Cardiac fibroblast (primary cell): ENCODE measurements at regions not wholly inside any gene's neighbourhood (a gene's known extent, or its start where the extent isn't known, plus 50 kb on each side); places are given as distances from the start of the nearest gene placed in this dataset.

Experiments
- DNase-seq, 2 donors: peaks; one replicate each; pipeline versions ENCODE4 v3.0.0 to v3.0.0-alpha.2; 2010; ENCODE audit warnings: low read depth in 2 of 2
- H3K4me3 ChIP-seq, 2 donors: replicated peaks in 1 of 2; 1 replicate in 1 of 2; 2 replicates in 1 of 2; pipeline ENCODE4 v1.5.1; 2011; ENCODE audit warnings: low read depth in 2 of 2, low read length in 2 of 2, mild to moderate bottlenecking in 2 of 2, moderate library complexity in 1 of 2
- TF ChIP-seq, protein P1 (sequence below): IDR thresholded peaks from one replicate; pipeline ENCODE4 v1.5.1; 2011; ENCODE audit warnings: low read depth, mild to moderate bottlenecking, low read length, inconsistent platforms

DNA sequence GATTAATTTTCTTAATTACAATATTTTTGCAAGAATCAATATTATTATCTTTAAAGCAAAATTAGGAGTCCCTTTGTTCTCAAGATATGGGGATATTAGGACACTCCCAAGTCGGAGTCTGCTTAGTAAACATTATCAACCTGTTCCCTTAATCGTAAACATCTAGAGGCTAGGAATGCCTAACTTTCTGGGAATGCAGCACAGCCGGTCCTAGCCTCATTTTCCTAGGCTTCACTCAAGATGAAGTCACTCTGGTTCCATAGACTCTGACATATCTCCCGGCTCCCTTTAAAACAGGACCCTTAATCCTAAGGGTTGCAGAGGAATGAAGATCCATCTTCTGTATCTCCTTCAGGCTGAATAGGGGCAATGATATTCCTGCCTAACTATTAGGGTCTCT is 367.6 kb downstream of the GPM6A start:
- TF ChIP-seq, protein P1, sequence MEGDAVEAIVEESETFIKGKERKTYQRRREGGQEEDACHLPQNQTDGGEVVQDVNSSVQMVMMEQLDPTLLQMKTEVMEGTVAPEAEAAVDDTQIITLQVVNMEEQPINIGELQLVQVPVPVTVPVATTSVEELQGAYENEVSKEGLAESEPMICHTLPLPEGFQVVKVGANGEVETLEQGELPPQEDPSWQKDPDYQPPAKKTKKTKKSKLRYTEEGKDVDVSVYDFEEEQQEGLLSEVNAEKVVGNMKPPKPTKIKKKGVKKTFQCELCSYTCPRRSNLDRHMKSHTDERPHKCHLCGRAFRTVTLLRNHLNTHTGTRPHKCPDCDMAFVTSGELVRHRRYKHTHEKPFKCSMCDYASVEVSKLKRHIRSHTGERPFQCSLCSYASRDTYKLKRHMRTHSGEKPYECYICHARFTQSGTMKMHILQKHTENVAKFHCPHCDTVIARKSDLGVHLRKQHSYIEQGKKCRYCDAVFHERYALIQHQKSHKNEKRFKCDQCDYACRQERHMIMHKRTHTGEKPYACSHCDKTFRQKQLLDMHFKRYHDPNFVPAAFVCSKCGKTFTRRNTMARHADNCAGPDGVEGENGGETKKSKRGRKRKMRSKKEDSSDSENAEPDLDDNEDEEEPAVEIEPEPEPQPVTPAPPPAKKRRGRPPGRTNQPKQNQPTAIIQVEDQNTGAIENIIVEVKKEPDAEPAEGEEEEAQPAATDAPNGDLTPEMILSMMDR: no peak
- H3K4me3 ChIP-seq: no peak overlapping the region
- no peak for DNase-seq

DNA sequence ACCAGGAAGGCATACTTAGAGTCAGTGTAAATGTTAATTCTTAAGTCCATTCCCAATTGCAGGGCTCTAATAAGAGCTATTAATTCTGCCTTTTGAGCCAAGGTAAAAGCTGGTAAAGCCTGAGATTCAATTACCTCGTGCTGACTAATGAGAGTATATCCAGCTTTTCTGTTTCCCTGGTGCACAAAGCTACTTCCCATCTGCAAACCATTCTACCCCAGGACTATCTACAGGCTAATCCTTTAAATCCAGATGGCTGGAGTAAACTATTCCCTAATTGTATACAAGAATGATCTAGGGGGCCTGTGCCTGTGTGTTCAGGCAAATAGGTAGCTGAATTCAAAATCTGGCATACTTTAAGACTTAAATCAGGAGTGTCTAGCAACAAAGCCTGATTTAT is 365.0 kb downstream of the GPM6A start:
- no peak for DNase-seq
- H3K4me3 ChIP-seq: no peak overlapping the region
- TF ChIP-seq, protein P1: no peak

GRCh38 chr4:175450446-175450845 is 361.6 kb downstream of the GPM6A start:
- no peak overlapping the region for H3K4me3 ChIP-seq
- DNase-seq: no peak
- TF ChIP-seq, protein P1: no peak

DNA sequence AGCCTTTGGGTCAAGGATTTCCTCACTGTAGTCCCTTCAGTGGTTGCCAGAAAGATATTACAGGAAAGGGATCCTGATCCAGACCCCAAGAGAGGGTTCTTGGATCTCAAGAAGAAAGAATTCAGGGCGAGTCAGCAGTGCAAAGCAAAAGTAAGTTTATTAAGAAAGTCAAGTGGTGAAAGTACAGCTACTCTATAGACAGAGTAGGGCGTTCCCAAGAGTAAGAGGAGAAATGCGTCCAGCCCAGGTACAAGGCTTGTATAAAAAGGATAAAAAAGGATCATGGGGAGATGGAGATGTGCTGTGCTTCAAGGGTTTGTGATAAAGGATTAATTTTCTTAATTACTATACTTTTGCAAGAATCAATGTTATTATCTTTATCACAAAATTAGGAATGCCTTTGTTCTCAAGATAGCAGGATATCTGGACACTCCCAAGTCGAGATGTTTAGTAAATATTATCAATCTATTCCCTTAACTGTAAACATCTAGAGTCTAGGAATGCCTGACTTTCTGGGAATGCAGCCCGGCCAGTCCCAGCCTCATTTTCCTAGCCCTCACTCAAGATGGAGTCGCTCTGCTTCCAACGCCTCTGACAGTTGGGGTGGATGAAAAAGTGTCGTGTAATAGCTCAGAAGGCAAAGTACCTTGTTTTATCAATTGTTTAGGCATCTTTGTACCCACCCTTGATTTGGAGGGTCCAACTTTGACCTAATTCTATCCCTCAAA is 360.7 kb downstream of the GPM6A start:
- TF ChIP-seq, protein P1: no peak
- DNase-seq: no peak
- no peak overlapping the region for H3K4me3 ChIP-seq

- TF ChIP-seq, protein P1: no peak
- DNase-seq: peak in 1 of 2 donors; percentile 5
- H3K4me3 ChIP-seq: no peak overlapping the region
Measured at GRCh38 chr4:175453456-175453855, 358.6 kb downstream of the GPM6A start.

DNA sequence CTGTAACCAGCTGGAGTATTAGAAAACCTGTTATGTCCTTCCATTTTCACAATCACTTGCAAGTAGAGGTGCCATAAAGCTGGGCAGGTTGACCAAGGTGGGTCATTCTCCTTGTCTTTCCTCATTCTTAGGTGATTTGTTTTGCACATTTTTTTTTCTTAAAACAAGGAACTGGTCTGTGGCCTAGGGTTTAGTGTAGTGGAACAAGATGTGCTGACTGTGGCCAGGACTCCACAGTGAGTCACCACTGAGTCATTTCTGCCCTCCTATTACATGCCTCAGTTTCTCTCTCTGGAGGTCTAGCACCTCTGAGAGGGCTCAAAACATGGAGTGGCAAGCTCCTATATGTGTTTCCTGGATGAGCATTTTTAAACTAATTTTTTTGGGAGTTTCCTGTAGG is 355.9 kb downstream of the GPM6A start:
- TF ChIP-seq, protein P1: no peak
- DNase-seq: peak in 1 of 2 donors; percentile 36
- H3K4me3 ChIP-seq: no peak overlapping the region

- TF ChIP-seq, protein P1: no peak
- no peak for DNase-seq
- no peak overlapping the region for H3K4me3 ChIP-seq
Measured at GRCh38 chr4:175457956-175458355, 354.1 kb downstream of the GPM6A start.
